ENCODE measurements at regions not wholly inside any gene's neighbourhood (a gene's known extent, or its start where the extent isn't known, plus 50 kb on each side); places are given as distances from the start of the nearest gene placed in this dataset.

DNA sequence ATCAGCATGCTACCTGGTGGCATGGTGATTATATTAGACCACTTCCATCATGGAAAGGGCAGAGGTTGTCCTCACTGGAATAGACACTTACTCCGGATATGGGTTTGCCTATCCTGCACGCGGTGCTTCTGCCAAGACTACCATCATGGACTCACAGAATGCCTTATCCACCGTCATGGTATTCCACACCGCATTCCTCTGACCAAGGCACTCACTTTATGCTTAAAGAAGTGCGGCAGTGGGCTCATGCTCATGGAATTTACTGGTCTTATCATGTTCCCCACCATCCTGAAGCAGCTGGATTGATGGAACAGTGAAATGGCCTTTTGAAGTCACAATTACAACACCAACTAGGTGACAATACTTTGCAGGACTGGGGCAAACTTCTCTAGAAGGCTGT, 109.2 kb upstream of the DRD2 start:
- TF ChIP-seq POLR2A (IDR thresholded peaks at IDR 0.05): no peak
- TF ChIP-seq, protein P1, sequence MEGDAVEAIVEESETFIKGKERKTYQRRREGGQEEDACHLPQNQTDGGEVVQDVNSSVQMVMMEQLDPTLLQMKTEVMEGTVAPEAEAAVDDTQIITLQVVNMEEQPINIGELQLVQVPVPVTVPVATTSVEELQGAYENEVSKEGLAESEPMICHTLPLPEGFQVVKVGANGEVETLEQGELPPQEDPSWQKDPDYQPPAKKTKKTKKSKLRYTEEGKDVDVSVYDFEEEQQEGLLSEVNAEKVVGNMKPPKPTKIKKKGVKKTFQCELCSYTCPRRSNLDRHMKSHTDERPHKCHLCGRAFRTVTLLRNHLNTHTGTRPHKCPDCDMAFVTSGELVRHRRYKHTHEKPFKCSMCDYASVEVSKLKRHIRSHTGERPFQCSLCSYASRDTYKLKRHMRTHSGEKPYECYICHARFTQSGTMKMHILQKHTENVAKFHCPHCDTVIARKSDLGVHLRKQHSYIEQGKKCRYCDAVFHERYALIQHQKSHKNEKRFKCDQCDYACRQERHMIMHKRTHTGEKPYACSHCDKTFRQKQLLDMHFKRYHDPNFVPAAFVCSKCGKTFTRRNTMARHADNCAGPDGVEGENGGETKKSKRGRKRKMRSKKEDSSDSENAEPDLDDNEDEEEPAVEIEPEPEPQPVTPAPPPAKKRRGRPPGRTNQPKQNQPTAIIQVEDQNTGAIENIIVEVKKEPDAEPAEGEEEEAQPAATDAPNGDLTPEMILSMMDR (IDR thresholded peaks at IDR 0.05): no peak
- Histone ChIP-seq H3K27me3 (no peaks in the 10 kb centered on the region), H3K36me3 (no peaks in the 10 kb centered on the region), H3K9me3 (no peaks in the 10 kb centered on the region), H3K4me3 (no peak overlapping the region), H3K27ac (no peak overlapping the region), H3K4me1 (peaks cover 0 to 2% (median 0%) of the 10 kb centered on the region in 12 donors)
- 95 to 100% (median 96%) methylated on average over 2 to 6 of the region's 6 CpGs for WGBS, 4 donors
- intact Hi-C loops (cut with DNase I): no loop called here
- no peak for ATAC-seq
- DNase-seq: no peak

DNA sequence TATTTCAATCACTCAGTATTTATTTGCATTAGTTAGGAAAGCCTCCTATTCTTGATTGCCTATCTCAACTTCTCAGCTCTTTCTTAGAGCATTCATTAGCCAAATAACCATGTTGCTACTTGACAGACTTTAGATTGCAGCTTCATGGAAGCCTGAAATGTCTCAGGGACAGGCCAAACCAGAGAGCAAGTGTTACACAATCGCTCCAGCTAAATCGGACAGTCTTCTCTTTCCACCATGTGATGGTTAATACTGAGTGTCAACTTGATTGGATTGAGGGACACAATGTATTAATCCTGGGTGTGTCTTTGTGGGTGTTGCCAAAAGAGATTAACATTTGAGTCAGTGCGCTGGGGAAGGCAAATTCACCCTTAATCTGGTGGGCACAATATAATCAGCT, 106.5 kb upstream of the DRD2 start:
- no peaks in the 10 kb centered on the region for H3K9me3 ChIP-seq
- WGBS, 4 donors: 75 to 95% (median 80%) methylated on average over 3 of the region's 3 CpGs
- H3K4me3 ChIP-seq: no peak overlapping the region
- TF ChIP-seq, protein P1 (IDR thresholded peaks at IDR 0.05): no peak
- TF ChIP-seq POLR2A (IDR thresholded peaks at IDR 0.05): no peak
- H3K27me3 ChIP-seq: no peaks in the 10 kb centered on the region
- no peak overlapping the region for H3K27ac ChIP-seq
- H3K4me1 ChIP-seq: peaks cover 0 to 8% (median 0%) of the 10 kb centered on the region in 12 donors
- intact Hi-C loops (cut with DNase I): no loop called here
- ATAC-seq (peak in 2 of 4 donors; percentile 70 to 78), DNase-seq (no peak)
- H3K36me3 ChIP-seq: no peaks in the 10 kb centered on the region

DNA sequence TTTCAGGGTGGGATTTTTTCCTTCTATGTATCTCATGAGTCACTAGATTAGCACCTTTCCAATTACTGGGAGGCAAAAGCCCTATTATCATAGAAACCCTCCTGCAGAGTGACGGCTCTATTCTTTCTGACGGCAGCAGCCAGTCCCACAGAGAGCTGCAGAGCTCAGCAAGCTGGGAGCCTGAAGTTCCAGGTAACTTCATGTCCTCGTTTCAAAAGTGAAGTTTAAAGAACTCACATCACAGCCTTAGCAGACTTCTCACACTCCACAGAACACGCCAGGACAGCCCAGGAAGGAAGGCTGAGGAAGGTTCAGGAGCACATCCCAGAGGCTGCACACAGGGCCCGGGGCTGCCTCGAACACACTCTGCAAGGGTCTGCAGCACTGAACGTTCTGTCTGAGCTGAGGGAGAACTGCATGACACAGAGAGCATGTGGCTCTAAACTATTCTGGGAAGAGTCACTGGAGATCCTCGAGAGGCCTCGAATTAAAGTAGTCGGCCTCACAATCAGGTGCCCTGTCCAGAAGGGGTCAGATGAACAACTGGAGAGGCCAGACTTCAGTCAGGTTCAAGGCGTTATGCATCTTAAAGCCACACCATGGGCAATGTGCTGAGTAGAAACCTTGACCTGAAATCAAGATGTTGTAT, 104.2 kb upstream of the DRD2 start:
- no peaks in the 10 kb centered on the region for H3K9me3 ChIP-seq
- 63 to 73% (median 68%) methylated on average over 11 of the region's 11 CpGs for WGBS, 4 donors
- no peak overlapping the region for H3K27ac ChIP-seq
- TF ChIP-seq, protein P1 (IDR thresholded peaks at IDR 0.05): no peak
- no peak for TF ChIP-seq POLR2A (IDR thresholded peaks at IDR 0.05)
- DNase-seq (no peak), ATAC-seq (peak in 1 of 4 donors; percentile 36)
- H3K36me3 ChIP-seq: no peaks in the 10 kb centered on the region
- H3K4me1 ChIP-seq: peaks cover 0 to 8% (median 0%) of the 10 kb centered on the region in 12 donors
- H3K27me3 ChIP-seq: no peaks in the 10 kb centered on the region
- H3K4me3 ChIP-seq: no peak overlapping the region
- intact Hi-C loops (cut with DNase I): no loop called here

DNA sequence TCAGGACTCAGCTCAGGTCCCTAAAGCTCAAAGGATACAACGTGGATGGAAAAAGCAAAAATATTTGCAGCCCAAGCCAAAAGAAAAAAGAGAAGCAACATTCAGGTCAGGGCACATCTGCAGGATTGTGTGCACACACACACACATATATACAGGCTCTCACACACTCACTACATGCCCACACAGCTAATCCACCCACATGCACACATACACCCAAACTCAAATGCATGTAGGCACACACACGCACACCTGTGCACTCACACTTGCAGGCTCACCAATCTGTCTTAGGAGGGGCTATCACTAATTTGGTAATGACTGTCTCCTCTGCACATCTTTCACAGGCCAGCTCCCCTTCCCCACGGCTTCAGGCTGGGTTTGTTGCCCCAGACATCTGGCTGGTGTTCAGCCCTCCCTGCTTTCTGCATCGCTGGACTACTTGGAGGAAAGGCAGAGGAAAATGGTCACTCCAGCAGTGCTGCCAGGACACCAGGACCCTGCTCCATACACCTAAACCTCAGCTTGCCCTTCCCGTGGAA, 103.6 kb upstream of the DRD2 start:
- H3K4me1 ChIP-seq: peaks cover 0 to 8% (median 0%) of the 10 kb centered on the region in 12 donors
- H3K4me3 ChIP-seq: no peak overlapping the region
- no peaks in the 10 kb centered on the region for H3K36me3 ChIP-seq
- no peak for DNase-seq
- WGBS, 4 donors: 70 to 77% (median 74%) methylated on average over 5 of the region's 5 CpGs
- TF ChIP-seq, protein P1 (IDR thresholded peaks at IDR 0.05): no peak
- TF ChIP-seq POLR2A (IDR thresholded peaks at IDR 0.05): no peak
- no peaks in the 10 kb centered on the region for H3K9me3 ChIP-seq
- H3K27me3 ChIP-seq: no peaks in the 10 kb centered on the region
- no peak overlapping the region for H3K27ac ChIP-seq
- ATAC-seq: no peak
- intact Hi-C loops (cut with DNase I): no loop called here

All from heart left ventricle (tissue), 16 donors.